ENCODE measurements at regions not wholly inside any gene's neighbourhood (a gene's known extent, or its start where the extent isn't known, plus 50 kb on each side); places are given as distances from the start of the nearest gene placed in this dataset.

GRCh38 chr2:72007402-72007801, 140.3 kb downstream of the CYP26B1 start:
- 69% methylated on average over 9 of the region's 9 CpGs for WGBS (ENCODE audit: insufficient coverage)
- POLR2A ChIA-PET = no interaction called here
- Histone ChIP-seq H3K27ac (ENCODE audit: low read length) (no peak overlapping the region), H3K27me3 (replicated peaks in 1 of 2; ENCODE audit: control insufficient read depth in 2 of 2, extremely low read depth in 1 of 2, insufficient read depth in 2 of 2, low read length in 1 of 2) (peaks cover 0 to 22% of the 10 kb centered on the region in 2 experiments), H3K4me1 (ENCODE audit: control insufficient read depth in 1 of 2, extremely low read depth in 1 of 2, insufficient read depth in 2 of 2, low read length in 2 of 2) (no peaks in the 10 kb centered on the region), H3K36me3 (ENCODE audit: control insufficient read depth in 2 of 2, extremely low read depth in 1 of 2, insufficient read depth in 1 of 2, low read length in 1 of 2) (no peaks in the 10 kb centered on the region), H3K9me3 (no peaks in the 10 kb centered on the region), H3K4me3 (ENCODE audit: control insufficient read depth in 1 of 2, extremely low read depth in 1 of 2, low read length in 1 of 2) (no peak overlapping the region)
- Mint-ChIP-seq H3K36me3 (no peaks in the 10 kb centered on the region), H3K4me1 (no peaks in the 10 kb centered on the region), H3K27me3 (peaks cover 2 to 8% of the 10 kb centered on the region in 2 donors), H3K4me3 (no peak overlapping the region), H3K9me3 (peaks cover 0 to 3% (median 0%) of the 10 kb centered on the region in 3 donors), H3K27ac (no peak overlapping the region)
- CTCF ChIA-PET = no interaction called here
- ATAC-seq (replicated peaks in 1 of 4) (no peak), DNase-seq (no peak)

- Mint-ChIP-seq H3K9me3 (no peaks in the 10 kb centered on the region), H3K4me1 (no peaks in the 10 kb centered on the region), H3K27ac (no peak overlapping the region), H3K4me3 (no peak overlapping the region), H3K36me3 (no peaks in the 10 kb centered on the region), H3K27me3 (peaks cover 2 to 8% of the 10 kb centered on the region in 2 donors)
- H3K27me3 ChIP-seq (replicated peaks in 1 of 2; ENCODE audit: control insufficient read depth in 2 of 2, extremely low read depth in 1 of 2, insufficient read depth in 2 of 2, low read length in 1 of 2) = peaks cover 0 to 24% of the 10 kb centered on the region in 2 experiments
- DNase-seq (no peak), ATAC-seq (replicated peaks in 1 of 4) (no peak)
- 73% methylated on average over 4 of the region's 8 CpGs for WGBS (ENCODE audit: insufficient coverage)
- no peaks in the 10 kb centered on the region for H3K36me3 ChIP-seq (ENCODE audit: control insufficient read depth in 2 of 2, extremely low read depth in 1 of 2, insufficient read depth in 1 of 2, low read length in 1 of 2)
- ChIA-PET CTCF (no interaction called here), POLR2A (no interaction called here)
- no peaks in the 10 kb centered on the region for H3K9me3 ChIP-seq
- H3K4me1 ChIP-seq (ENCODE audit: control insufficient read depth in 1 of 2, extremely low read depth in 1 of 2, insufficient read depth in 2 of 2, low read length in 2 of 2) = no peaks in the 10 kb centered on the region
- H3K4me3 ChIP-seq (ENCODE audit: control insufficient read depth in 1 of 2, extremely low read depth in 1 of 2, low read length in 1 of 2) = no peak overlapping the region
- H3K27ac ChIP-seq (ENCODE audit: low read length) = no peak overlapping the region
Observed at GRCh38 chr2:72006188-72006736, 141.4 kb downstream of the CYP26B1 start.

- ATAC-seq (replicated peaks in 1 of 4) = no peak
- Histone ChIP-seq H3K27ac (ENCODE audit: low read length) (no peak overlapping the region), H3K4me1 (ENCODE audit: control insufficient read depth in 1 of 2, extremely low read depth in 1 of 2, insufficient read depth in 2 of 2, low read length in 2 of 2) (no peaks in the 10 kb centered on the region), H3K36me3 (ENCODE audit: control insufficient read depth in 2 of 2, extremely low read depth in 1 of 2, insufficient read depth in 1 of 2, low read length in 1 of 2) (no peaks in the 10 kb centered on the region), H3K4me3 (ENCODE audit: control insufficient read depth in 1 of 2, extremely low read depth in 1 of 2, low read length in 1 of 2) (no peak overlapping the region), H3K27me3 (replicated peaks in 1 of 2; ENCODE audit: control insufficient read depth in 2 of 2, extremely low read depth in 1 of 2, insufficient read depth in 2 of 2, low read length in 1 of 2) (peaks cover 0 to 30% of the 10 kb centered on the region in 2 experiments), H3K9me3 (no peaks in the 10 kb centered on the region)
- peaks cover 2 to 7% of the 10 kb centered on the region in 2 donors for H3K27me3 Mint-ChIP-seq
- POLR2A ChIA-PET = no interaction called here
- H3K9me3 Mint-ChIP-seq = no peaks in the 10 kb centered on the region
- CTCF ChIA-PET = no interaction called here
- no peak for DNase-seq
- H3K4me1 Mint-ChIP-seq = no peaks in the 10 kb centered on the region
- no peak overlapping the region for H3K27ac Mint-ChIP-seq
- WGBS (ENCODE audit: insufficient coverage) = 20% methylated on average over 1 of the region's 6 CpGs
- H3K36me3 Mint-ChIP-seq = no peaks in the 10 kb centered on the region
- H3K4me3 Mint-ChIP-seq = no peak overlapping the region
Observed at GRCh38 chr2:72004976-72005375, 142.7 kb downstream of the CYP26B1 start.

- no peaks in the 10 kb centered on the region for H3K4me1 ChIP-seq (ENCODE audit: control insufficient read depth in 1 of 2, extremely low read depth in 1 of 2, insufficient read depth in 2 of 2, low read length in 2 of 2)
- no peaks in the 10 kb centered on the region for H3K9me3 ChIP-seq
- DNase-seq = no peak
- no peaks in the 10 kb centered on the region for H3K36me3 ChIP-seq (ENCODE audit: control insufficient read depth in 2 of 2, extremely low read depth in 1 of 2, insufficient read depth in 1 of 2, low read length in 1 of 2)
- 95% methylated on average over 3 of the region's 7 CpGs for WGBS (ENCODE audit: insufficient coverage)
- ChIA-PET POLR2A (no interaction called here), CTCF (no interaction called here)
- Mint-ChIP-seq H3K4me3 (no peak overlapping the region), H3K4me1 (no peaks in the 10 kb centered on the region), H3K27ac (no peak overlapping the region), H3K36me3 (no peaks in the 10 kb centered on the region), H3K27me3 (peaks cover 0 to 10% of the 10 kb centered on the region in 2 donors), H3K9me3 (no peaks in the 10 kb centered on the region)
- no peak overlapping the region for H3K4me3 ChIP-seq (ENCODE audit: control insufficient read depth in 1 of 2, extremely low read depth in 1 of 2, low read length in 1 of 2)
- no peak for ATAC-seq (replicated peaks in 1 of 4)
- H3K27me3 ChIP-seq (replicated peaks in 1 of 2; ENCODE audit: control insufficient read depth in 2 of 2, extremely low read depth in 1 of 2, insufficient read depth in 2 of 2, low read length in 1 of 2) = peaks cover 0 to 34% of the 10 kb centered on the region in 2 experiments
- H3K27ac ChIP-seq (ENCODE audit: low read length) = no peak overlapping the region
Observed at GRCh38 chr2:72004201-72004915, 143.3 kb downstream of the CYP26B1 start.

- 67% methylated on average over 2 of the region's 3 CpGs for WGBS (ENCODE audit: insufficient coverage)
- no peaks in the 10 kb centered on the region for H3K9me3 Mint-ChIP-seq
- POLR2A ChIA-PET = no interaction called here
- H3K9me3 ChIP-seq = no peaks in the 10 kb centered on the region
- H3K36me3 Mint-ChIP-seq = no peaks in the 10 kb centered on the region
- no peak overlapping the region for H3K4me3 Mint-ChIP-seq
- H3K36me3 ChIP-seq (ENCODE audit: control insufficient read depth in 2 of 2, extremely low read depth in 1 of 2, insufficient read depth in 1 of 2, low read length in 1 of 2) = no peaks in the 10 kb centered on the region
- H3K27ac Mint-ChIP-seq = no peak overlapping the region
- peaks cover 0 to 34% of the 10 kb centered on the region in 2 experiments for H3K27me3 ChIP-seq (replicated peaks in 1 of 2; ENCODE audit: control insufficient read depth in 2 of 2, extremely low read depth in 1 of 2, insufficient read depth in 2 of 2, low read length in 1 of 2)
- H3K4me3 ChIP-seq (ENCODE audit: control insufficient read depth in 1 of 2, extremely low read depth in 1 of 2, low read length in 1 of 2) = no peak overlapping the region
- H3K4me1 ChIP-seq (ENCODE audit: control insufficient read depth in 1 of 2, extremely low read depth in 1 of 2, insufficient read depth in 2 of 2, low read length in 2 of 2) = no peaks in the 10 kb centered on the region
- ATAC-seq (replicated peaks in 1 of 4) (no peak), DNase-seq (no peak)
- CTCF ChIA-PET = no interaction called here
- peaks cover 0 to 10% of the 10 kb centered on the region in 2 donors for H3K27me3 Mint-ChIP-seq
- H3K27ac ChIP-seq (ENCODE audit: low read length) = no peak overlapping the region
- H3K4me1 Mint-ChIP-seq = no peaks in the 10 kb centered on the region
Observed at GRCh38 chr2:72003796-72004195, 143.9 kb downstream of the CYP26B1 start.

- Mint-ChIP-seq H3K27ac (no peak overlapping the region), H3K4me1 (no peaks in the 10 kb centered on the region), H3K27me3 (peaks cover 0 to 10% of the 10 kb centered on the region in 2 donors), H3K4me3 (no peak overlapping the region), H3K36me3 (no peaks in the 10 kb centered on the region), H3K9me3 (no peaks in the 10 kb centered on the region)
- ATAC-seq (replicated peaks in 1 of 4) (no peak), DNase-seq (no peak)
- CTCF ChIA-PET = no interaction called here
- no peaks in the 10 kb centered on the region for H3K9me3 ChIP-seq
- no peaks in the 10 kb centered on the region for H3K36me3 ChIP-seq (ENCODE audit: control insufficient read depth in 2 of 2, extremely low read depth in 1 of 2, insufficient read depth in 1 of 2, low read length in 1 of 2)
- no peak overlapping the region for H3K4me3 ChIP-seq (ENCODE audit: control insufficient read depth in 1 of 2, extremely low read depth in 1 of 2, low read length in 1 of 2)
- H3K27me3 ChIP-seq (replicated peaks in 1 of 2; ENCODE audit: control insufficient read depth in 2 of 2, extremely low read depth in 1 of 2, insufficient read depth in 2 of 2, low read length in 1 of 2) = peaks cover 0 to 34% of the 10 kb centered on the region in 2 experiments
- H3K27ac ChIP-seq (ENCODE audit: low read length) = no peak overlapping the region
- WGBS (ENCODE audit: insufficient coverage) = no CpG with 5 or more reads among the region's 8 CpGs
- POLR2A ChIA-PET = no interaction called here
- H3K4me1 ChIP-seq (ENCODE audit: control insufficient read depth in 1 of 2, extremely low read depth in 1 of 2, insufficient read depth in 2 of 2, low read length in 2 of 2) = no peaks in the 10 kb centered on the region
Observed at GRCh38 chr2:72003124-72003523, 144.5 kb downstream of the CYP26B1 start.

Measured in T-cell (primary cell).